Cardiac muscle cell (in vitro differentiated cells and primary cell): ENCODE measurements at regions not wholly inside any gene's neighbourhood (a gene's known extent, or its start where the extent isn't known, plus 50 kb on each side); places are given as distances from the start of the nearest gene placed in this dataset.
A peak's percentile ranks its signal among the peaks of the same experiment; 100 is the strongest.

ENCODE experiments used
- DNase-seq, 2 donors: peaks; one replicate each; pipeline versions ENCODE4 v3.0.0 to v3.0.0-alpha.2; 2010 to 2017; ENCODE audit warnings: low read depth in 1 of 2, low spot score in 1 of 2
- H3K27ac ChIP-seq: fragments of 200-600 bp; sonication (generic); 2 replicates; pipeline ENCODE4 v1.5.1; 2016
- H3K27me3 ChIP-seq: fragments of 200-600 bp; sonication (generic); 2 replicates; pipeline ENCODE4 v1.6.0; 2016; ENCODE audit warnings: control low read depth
- H3K36me3 ChIP-seq: fragments of 200-600 bp; sonication (generic); 2 replicates; pipeline ENCODE4 v1.5.1; 2016; ENCODE audit warnings: control low read depth
- H3K4me1 ChIP-seq: fragments of 200-600 bp; sonication (generic); 2 replicates; pipeline ENCODE4 v1.8.1; 2017; ENCODE audit warnings: low read depth, mild to moderate bottlenecking, mixed run types
- H3K4me3 ChIP-seq: fragments of 200-600 bp; sonication (generic); 2 replicates; pipeline ENCODE4 v1.5.1; 2016; ENCODE audit warnings: mild to moderate bottlenecking
- H3K9me3 ChIP-seq: fragments of 200-600 bp; sonication (generic); 2 replicates; pipeline ENCODE4 v1.5.1; 2017; ENCODE audit warnings: low read depth, mild to moderate bottlenecking, control low read depth
- CTCF ChIP-seq: IDR thresholded peaks from 2 replicates; pipeline ENCODE4 v1.5.1; 2012; ENCODE audit warnings: low read depth, mild to moderate bottlenecking, low read length

- no peak for DNase-seq
- H3K27me3 ChIP-seq, result no peaks in the 10 kb centered on the region
- no peak overlapping the region for H3K27ac ChIP-seq
- H3K4me3 ChIP-seq, result no peak overlapping the region
- H3K4me1 ChIP-seq, result no peaks in the 10 kb centered on the region
- no peak for TF ChIP-seq CTCF
- no peaks in the 10 kb centered on the region for H3K36me3 ChIP-seq
- H3K9me3 ChIP-seq, result no peaks in the 10 kb centered on the region
Measured at GRCh38 chr14:51578853-51579252, 72.9 kb upstream of the FRMD6 start.

- Histone ChIP-seq H3K27me3 (no peaks in the 10 kb centered on the region), H3K9me3 (no peaks in the 10 kb centered on the region), H3K4me1 (no peaks in the 10 kb centered on the region), H3K4me3 (no peak overlapping the region), H3K36me3 (no peaks in the 10 kb centered on the region), H3K27ac (no peak overlapping the region)
- peak in 1 of 2 donors; percentile 49 for DNase-seq
- TF ChIP-seq CTCF, result no peak
Measured at GRCh38 chr14:51581017-51581881, 70.5 kb upstream of the FRMD6 start.

GRCh38 chr14:51582437-51582836, 69.3 kb upstream of the FRMD6 start:
- TF ChIP-seq CTCF, result no peak
- Histone ChIP-seq H3K27ac (no peak overlapping the region), H3K9me3 (no peaks in the 10 kb centered on the region), H3K36me3 (no peaks in the 10 kb centered on the region), H3K4me1 (no peaks in the 10 kb centered on the region), H3K4me3 (no peak overlapping the region), H3K27me3 (no peaks in the 10 kb centered on the region)
- peak in 1 of 2 donors; percentile 48 for DNase-seq

GRCh38 chr14:51585055-51585454, 66.7 kb upstream of the FRMD6 start:
- no peaks in the 10 kb centered on the region for H3K9me3 ChIP-seq
- H3K36me3 ChIP-seq, result no peaks in the 10 kb centered on the region
- no peak for TF ChIP-seq CTCF
- no peak overlapping the region for H3K4me3 ChIP-seq
- no peak for DNase-seq
- no peaks in the 10 kb centered on the region for H3K4me1 ChIP-seq
- no peaks in the 10 kb centered on the region for H3K27me3 ChIP-seq
- H3K27ac ChIP-seq, result no peak overlapping the region

GRCh38 chr14:51592836-51593235, 58.9 kb upstream of the FRMD6 start:
- H3K27ac ChIP-seq, result no peak overlapping the region
- no peaks in the 10 kb centered on the region for H3K36me3 ChIP-seq
- DNase-seq, result no peak
- H3K9me3 ChIP-seq, result no peaks in the 10 kb centered on the region
- no peak overlapping the region for H3K4me3 ChIP-seq
- peaks cover 6% of the 10 kb centered on the region for H3K4me1 ChIP-seq
- TF ChIP-seq CTCF, result no peak
- H3K27me3 ChIP-seq, result no peaks in the 10 kb centered on the region
